GM23248 (cell line): ENCODE measurements at regions not wholly inside any gene's neighbourhood (a gene's known extent, or its start where the extent isn't known, plus 50 kb on each side); places are given as distances from the start of the nearest gene placed in this dataset.

Experiments used
- DNase-seq: peaks from one replicate; pipeline ENCODE4 v3.0.0-alpha.2; 2015
- H2AFZ ChIP-seq: fragments of 200-600 bp; sonication (generic); 2 replicates; pipeline ENCODE4 v1.6.1; 2016; ENCODE audit warnings: antibody characterized with exemption
- H3F3A ChIP-seq: fragments of 200-600 bp; sonication (generic); 2 replicates; pipeline ENCODE4 v1.6.1; 2016; ENCODE audit warnings: mild to moderate bottlenecking, antibody characterized with exemption, mixed run types; ENCODE audit not compliant: insufficient read depth
- H3K27ac ChIP-seq: fragments of 200-600 bp; sonication (generic); 2 replicates; pipeline ENCODE4 v1.5.1; 2016; ENCODE audit warnings: mild to moderate bottlenecking
- H3K27me3 ChIP-seq: fragments of 200-600 bp; sonication (generic); replicated peaks from 2 replicates; pipeline ENCODE4 v1.6.1; 2016; ENCODE audit warnings: mild to moderate bottlenecking; ENCODE audit not compliant: insufficient read depth
- H3K36me3 ChIP-seq: fragments of 200-600 bp; sonication (generic); 2 replicates; pipeline ENCODE4 v1.6.1; 2016; ENCODE audit warnings: low read depth, mild to moderate bottlenecking
- H3K4me1 ChIP-seq: fragments of 200-600 bp; sonication (generic); 2 replicates; pipeline ENCODE4 v1.6.1; 2016; ENCODE audit warnings: mild to moderate bottlenecking; ENCODE audit not compliant: insufficient read depth
- H3K4me2 ChIP-seq: fragments of 200-600 bp; sonication (generic); one replicate; pipeline ENCODE4 v1.6.1; 2016; ENCODE audit warnings: mild to moderate bottlenecking; ENCODE audit not compliant: unreplicated experiment
- H3K4me3 ChIP-seq: fragments of 200-600 bp; sonication (generic); 2 replicates; pipeline ENCODE4 v1.5.1; 2016; ENCODE audit warnings: mild to moderate bottlenecking
- H3K79me2 ChIP-seq: fragments of 200-600 bp; sonication (generic); 2 replicates; pipeline ENCODE4 v1.6.1; 2016; ENCODE audit warnings: mild to moderate bottlenecking; ENCODE audit not compliant: insufficient read depth
- H3K9ac ChIP-seq: fragments of 200-600 bp; sonication (generic); 2 replicates; pipeline ENCODE4 v1.6.1; 2016; ENCODE audit warnings: mild to moderate bottlenecking
- H3K9me2 ChIP-seq: fragments of 200-600 bp; sonication (generic); 2 replicates; pipeline ENCODE4 v1.6.1; 2016; ENCODE audit warnings: mixed run types, mild to moderate bottlenecking, moderate library complexity; ENCODE audit not compliant: insufficient read depth
- H3K9me3 ChIP-seq: fragments of 200-600 bp; sonication (generic); one replicate; pipeline ENCODE4 v1.6.1; 2017; ENCODE audit warnings: low read depth
- H4K20me1 ChIP-seq: fragments of 200-600 bp; sonication (generic); 2 replicates; pipeline ENCODE4 v1.6.0; 2016; ENCODE audit not compliant: insufficient read depth
- EZH2 ChIP-seq: fragments of 200-600 bp; sonication (generic); IDR thresholded peaks from 2 replicates; pipeline ENCODE4 v1.6.1; 2018; ENCODE audit warnings: antibody characterized with exemption, mild to moderate bottlenecking; ENCODE audit not compliant: insufficient read depth, poor library complexity, severe bottlenecking
- EZH2phosphoT487 ChIP-seq: fragments of 200-600 bp; sonication (generic); IDR thresholded peaks from 2 replicates; pipeline ENCODE4 v1.6.1; 2018; ENCODE audit warnings: antibody characterized with exemption, moderate library complexity, mild to moderate bottlenecking, low read depth; ENCODE audit not compliant: insufficient read depth
- WGBS, 2 experiments: methylation state at CpG; one replicate each; pipeline ENCODE4 v1.1.6; 2015 to 2017; ENCODE audit warnings: low lambda C conversion rate in 2 of 2, low coverage in 1 of 2; ENCODE audit errors: missing lambda C conversion rate in 2 of 2; 5-methylcytosine and 5-hydroxymethylcytosine counted together
- in situ Hi-C: fragments of 300-500 bp; cut with MboI; formaldehyde crosslinking; loops from 2 replicates; pipeline ENCODE4 v1.15.0; 2020

- no peak overlapping the region for H2AFZ ChIP-seq
- H3K36me3 ChIP-seq, result no peaks in the 10 kb centered on the region
- no peak for DNase-seq
- no peak overlapping the region for H3K9ac ChIP-seq
- no peaks in the 10 kb centered on the region for H3K4me1 ChIP-seq
- H3K4me3 ChIP-seq, result no peak overlapping the region
- no peaks in the 10 kb centered on the region for H3K79me2 ChIP-seq
- no peaks in the 10 kb centered on the region for H3F3A ChIP-seq
- no peaks in the 10 kb centered on the region for H4K20me1 ChIP-seq
- 30 to 38% methylated on average over 4 to 5 of the region's 5 CpGs for WGBS, 2 experiments
- in situ Hi-C loops, result no loop called here
- H3K27me3 ChIP-seq, result no peaks in the 10 kb centered on the region
- no peak overlapping the region for H3K4me2 ChIP-seq
- no peaks in the 10 kb centered on the region for H3K9me3 ChIP-seq
- TF ChIP-seq EZH2 (no peak), EZH2phosphoT487 (no peak)
- no peak overlapping the region for H3K27ac ChIP-seq
- no peaks in the 10 kb centered on the region for H3K9me2 ChIP-seq
Observed at GRCh38 chrX:18102006-18102405, 118.7 kb downstream of the BEND2 start.

DNA sequence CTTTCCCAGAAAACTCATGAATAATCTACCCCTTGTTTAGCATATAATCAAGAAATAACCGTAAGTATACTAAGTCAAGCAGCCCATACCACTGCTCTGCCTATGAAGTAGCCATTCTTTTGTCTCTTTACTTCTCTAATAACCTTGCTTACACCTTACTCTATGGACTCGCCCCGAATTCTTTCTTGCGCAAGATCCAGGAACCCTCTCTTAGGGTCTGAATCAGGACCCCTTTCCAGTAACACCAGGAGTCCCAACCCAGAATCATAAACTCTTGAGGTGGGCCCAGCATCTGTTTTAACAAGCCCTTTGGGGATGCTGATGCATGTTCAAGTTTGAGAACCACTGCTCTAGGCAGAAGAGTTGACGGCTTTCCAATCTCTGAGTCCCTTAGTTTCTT, 119.6 kb downstream of the BEND2 start:
- Histone ChIP-seq H3K4me1 (no peaks in the 10 kb centered on the region), H3K27ac (no peak overlapping the region), H3K9ac (no peak overlapping the region), H3K9me3 (no peaks in the 10 kb centered on the region), H3K27me3 (no peaks in the 10 kb centered on the region), H3K36me3 (no peaks in the 10 kb centered on the region), H4K20me1 (no peaks in the 10 kb centered on the region), H3K4me3 (no peak overlapping the region), H3K9me2 (no peaks in the 10 kb centered on the region), H3F3A (no peaks in the 10 kb centered on the region), H3K79me2 (no peaks in the 10 kb centered on the region), H3K4me2 (no peak overlapping the region), H2AFZ (no peak overlapping the region)
- TF ChIP-seq EZH2phosphoT487, result no peak
- no peak for TF ChIP-seq EZH2
- no peak for DNase-seq
- 58 to 75% methylated on average over 5 of the region's 5 CpGs for WGBS, 2 experiments
- in situ Hi-C loops, result no loop called here

DNA sequence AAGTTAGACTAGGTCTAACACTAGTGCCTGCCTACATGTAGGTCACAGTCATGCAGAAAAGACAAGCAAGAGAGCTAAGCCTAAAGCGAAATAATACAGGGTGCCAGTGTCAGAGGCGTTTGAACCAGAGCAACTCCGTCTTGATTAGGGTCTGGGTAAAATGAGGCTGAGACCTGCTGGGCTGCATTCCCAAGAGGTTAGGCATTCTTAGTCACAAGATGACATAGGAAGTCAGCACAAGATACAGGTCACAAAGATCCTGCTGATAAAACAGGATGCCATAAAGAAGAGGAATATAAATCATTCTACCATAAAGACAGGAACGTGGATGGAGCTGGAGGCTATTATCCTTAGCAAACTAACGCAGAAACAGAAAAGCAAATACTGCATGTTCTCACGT, 120.9 kb downstream of the BEND2 start:
- H3K4me3 ChIP-seq, result no peak overlapping the region
- H3K27ac ChIP-seq, result no peak overlapping the region
- no peak overlapping the region for H3K4me2 ChIP-seq
- TF ChIP-seq EZH2phosphoT487 (no peak), EZH2 (no peak)
- no peak for DNase-seq
- no peaks in the 10 kb centered on the region for H3K9me2 ChIP-seq
- no peak overlapping the region for H2AFZ ChIP-seq
- no peaks in the 10 kb centered on the region for H3K4me1 ChIP-seq
- in situ Hi-C loops, result no loop called here
- no peaks in the 10 kb centered on the region for H3K79me2 ChIP-seq
- H4K20me1 ChIP-seq, result no peaks in the 10 kb centered on the region
- no peaks in the 10 kb centered on the region for H3K27me3 ChIP-seq
- WGBS, 2 experiments, result 56 to 60% methylated on average over 6 of the region's 6 CpGs
- H3K9me3 ChIP-seq, result no peaks in the 10 kb centered on the region
- H3F3A ChIP-seq, result no peaks in the 10 kb centered on the region
- no peak overlapping the region for H3K9ac ChIP-seq
- H3K36me3 ChIP-seq, result no peaks in the 10 kb centered on the region

- H3F3A ChIP-seq, result no peaks in the 10 kb centered on the region
- no peaks in the 10 kb centered on the region for H3K36me3 ChIP-seq
- no peak overlapping the region for H3K27ac ChIP-seq
- TF ChIP-seq EZH2, result no peak
- no peak for TF ChIP-seq EZH2phosphoT487
- no peaks in the 10 kb centered on the region for H4K20me1 ChIP-seq
- H3K79me2 ChIP-seq, result no peaks in the 10 kb centered on the region
- in situ Hi-C loops, result no loop called here
- DNase-seq, result no peak
- no peaks in the 10 kb centered on the region for H3K9me2 ChIP-seq
- no peak overlapping the region for H2AFZ ChIP-seq
- no peak overlapping the region for H3K4me2 ChIP-seq
- no peak overlapping the region for H3K4me3 ChIP-seq
- H3K4me1 ChIP-seq, result no peaks in the 10 kb centered on the region
- H3K9ac ChIP-seq, result no peak overlapping the region
- no peaks in the 10 kb centered on the region for H3K9me3 ChIP-seq
- WGBS, 2 experiments, result 1 to 3% methylated on average over 10 to 14 of the region's 14 CpGs
- H3K27me3 ChIP-seq, result no peaks in the 10 kb centered on the region
Observed at GRCh38 chrX:18098763-18099162, 121.9 kb downstream of the BEND2 start.

DNA sequence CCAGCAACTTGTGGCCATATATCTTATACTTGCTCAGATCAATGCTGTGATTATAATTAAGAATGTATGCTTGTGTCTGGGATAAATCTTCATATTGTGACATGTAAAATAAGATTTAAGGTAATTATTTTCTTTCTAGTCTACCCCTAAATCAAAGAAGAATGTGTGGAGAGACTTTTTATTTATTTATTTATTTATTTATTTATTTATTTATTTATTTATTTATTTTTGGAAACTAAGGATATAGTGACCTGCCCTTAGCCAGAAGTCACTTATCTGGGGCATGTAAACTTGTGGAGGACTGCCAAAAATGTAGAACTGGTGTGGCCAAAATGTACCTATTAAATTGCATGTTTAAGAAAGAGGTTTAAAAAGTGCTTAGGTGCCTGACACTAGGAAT, 144.3 kb downstream of the BEND2 start:
- no peak for DNase-seq
- Histone ChIP-seq H3K9me2 (no peaks in the 10 kb centered on the region), H3K4me1 (no peaks in the 10 kb centered on the region), H3K4me2 (no peak overlapping the region), H3F3A (no peaks in the 10 kb centered on the region), H2AFZ (no peak overlapping the region), H4K20me1 (no peaks in the 10 kb centered on the region), H3K79me2 (no peaks in the 10 kb centered on the region), H3K9me3 (no peaks in the 10 kb centered on the region), H3K9ac (no peak overlapping the region), H3K36me3 (no peaks in the 10 kb centered on the region), H3K27ac (no peak overlapping the region), H3K27me3 (no peaks in the 10 kb centered on the region), H3K4me3 (no peak overlapping the region)
- in situ Hi-C loops, result no loop called here
- TF ChIP-seq EZH2phosphoT487 (no peak), EZH2 (no peak)
